Inflammatory macrophage treated with lipopolysaccharide for 4 hours (primary cell): ENCODE measurements at regions not wholly inside any gene's neighbourhood (a gene's known extent, or its start where the extent isn't known, plus 50 kb on each side); places are given as distances from the start of the nearest gene placed in this dataset.
A peak's percentile ranks its signal among the peaks of the same experiment; 100 is the strongest.
"Not testable (repeated sequence)": the region's sequence is repeated elsewhere in the genome, so short reads cannot be mapped to it uniquely, and the experiment has no call there.

ENCODE experiments used
- DNase-seq: peaks from one replicate; pipeline ENCODE4 v3.0.0-alpha.2; 2020

DNA sequence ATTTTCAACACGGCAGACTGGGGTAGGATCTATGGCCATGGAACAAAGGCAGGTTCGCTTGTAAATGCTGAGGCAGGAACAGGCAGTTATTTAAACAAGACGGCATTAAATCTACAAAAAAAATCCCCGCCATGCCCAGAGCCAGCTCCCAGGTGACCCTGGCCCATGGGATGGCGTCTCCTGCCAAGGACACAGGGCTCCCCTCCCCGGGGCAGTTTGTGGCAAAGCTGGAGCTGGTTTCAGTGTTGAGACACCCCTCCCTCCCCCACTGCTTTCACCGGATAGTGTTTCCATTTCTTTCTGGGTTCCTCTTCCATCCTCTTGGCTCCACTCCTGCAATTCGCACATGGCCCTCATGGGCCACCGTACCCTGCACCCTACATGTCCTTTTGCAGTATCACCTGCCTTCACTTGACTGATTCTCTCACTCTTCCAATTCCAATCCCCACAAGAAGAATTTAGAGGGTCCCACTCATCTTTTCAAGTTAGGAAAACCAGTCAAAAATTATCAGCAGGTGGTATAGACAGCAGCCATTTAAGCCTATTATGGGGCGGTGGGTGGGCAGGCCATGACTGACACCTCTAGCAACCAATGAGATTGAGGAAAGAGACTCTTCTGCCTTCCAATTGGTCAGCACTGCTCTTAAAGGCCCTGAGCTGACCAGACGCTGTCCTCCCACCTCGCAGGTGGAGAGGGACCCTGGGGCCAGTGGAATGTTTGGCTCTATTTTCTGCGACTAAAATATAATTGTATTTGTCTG, 52.0 kb downstream of the OLIG1 start:
- DNase-seq = no peak

DNA sequence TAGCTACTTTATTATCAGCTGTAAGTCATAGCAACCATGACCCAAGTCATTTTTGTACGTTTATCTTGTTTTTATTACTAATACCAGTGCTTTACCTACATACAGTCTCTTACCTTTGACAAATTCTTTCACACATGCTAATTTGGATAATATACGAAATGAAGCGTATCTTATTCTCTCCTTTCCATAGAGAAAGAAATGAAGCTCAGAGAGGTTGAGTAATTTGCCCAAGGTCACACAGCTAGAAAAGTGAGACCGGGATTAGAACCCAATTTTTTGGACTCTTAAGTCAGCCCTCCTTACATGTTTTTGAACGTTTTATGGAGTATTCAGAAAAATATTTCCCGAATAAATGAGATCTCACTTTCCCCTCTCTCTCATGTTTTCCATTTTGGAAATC, 52.6 kb downstream of the OLIG1 start:
- DNase-seq = no peak

DNA sequence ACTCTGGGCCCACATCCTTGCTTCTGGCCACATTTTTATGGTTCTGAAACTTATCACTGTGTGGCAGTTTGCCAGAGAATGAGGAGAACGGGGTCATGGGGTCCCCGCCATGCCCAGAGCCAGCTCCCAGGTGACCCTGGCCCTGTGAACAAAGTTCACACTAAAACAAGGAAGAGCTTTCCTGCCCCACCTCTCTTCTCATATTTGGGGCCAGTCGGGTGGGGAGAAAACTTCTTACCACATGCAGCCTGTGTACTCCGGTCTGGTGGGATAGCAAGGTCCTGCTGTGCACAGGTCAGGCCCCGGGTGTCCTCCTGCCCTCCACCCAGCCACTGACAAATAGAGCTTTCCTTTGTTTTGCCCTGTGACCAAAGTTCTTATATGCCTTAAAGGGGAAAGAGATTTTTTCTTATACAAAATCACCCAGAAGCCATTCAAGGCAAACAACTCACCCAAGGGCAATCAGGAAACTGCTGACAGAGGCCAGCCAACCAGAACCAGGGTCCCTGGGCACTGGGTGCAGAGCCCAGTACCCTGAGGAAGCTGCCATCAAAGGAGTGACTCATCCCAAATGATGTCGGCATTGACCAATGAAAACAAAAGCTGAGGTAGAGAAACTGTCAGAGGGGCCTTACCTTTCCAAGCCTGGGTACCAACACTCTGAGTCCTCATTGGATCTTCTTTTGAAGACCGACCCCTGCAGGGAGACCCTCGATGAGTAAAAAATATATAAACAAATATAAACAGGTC, 53.6 kb downstream of the OLIG1 start:
- DNase-seq = no peak

DNA sequence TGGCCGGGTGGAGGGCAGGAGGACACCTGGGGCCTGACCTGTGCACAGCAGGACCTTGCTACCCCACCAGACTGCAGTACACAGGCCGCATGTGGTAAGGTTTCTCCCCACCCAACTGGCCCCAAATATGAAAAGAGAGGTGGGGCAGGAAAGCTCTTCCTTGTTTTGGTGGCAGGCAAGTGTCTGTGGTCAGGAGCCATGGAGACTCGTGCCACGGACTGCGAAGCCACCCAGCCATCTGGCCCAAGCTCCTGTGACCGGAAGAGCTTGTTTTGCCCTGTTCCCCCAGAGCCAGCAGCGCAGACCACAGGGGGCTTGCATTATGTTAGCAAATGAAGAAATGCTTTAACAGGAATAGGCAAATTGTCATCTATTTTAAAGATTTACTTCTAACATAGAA, 54.9 kb downstream of the OLIG1 start:
- no peak for DNase-seq

DNA sequence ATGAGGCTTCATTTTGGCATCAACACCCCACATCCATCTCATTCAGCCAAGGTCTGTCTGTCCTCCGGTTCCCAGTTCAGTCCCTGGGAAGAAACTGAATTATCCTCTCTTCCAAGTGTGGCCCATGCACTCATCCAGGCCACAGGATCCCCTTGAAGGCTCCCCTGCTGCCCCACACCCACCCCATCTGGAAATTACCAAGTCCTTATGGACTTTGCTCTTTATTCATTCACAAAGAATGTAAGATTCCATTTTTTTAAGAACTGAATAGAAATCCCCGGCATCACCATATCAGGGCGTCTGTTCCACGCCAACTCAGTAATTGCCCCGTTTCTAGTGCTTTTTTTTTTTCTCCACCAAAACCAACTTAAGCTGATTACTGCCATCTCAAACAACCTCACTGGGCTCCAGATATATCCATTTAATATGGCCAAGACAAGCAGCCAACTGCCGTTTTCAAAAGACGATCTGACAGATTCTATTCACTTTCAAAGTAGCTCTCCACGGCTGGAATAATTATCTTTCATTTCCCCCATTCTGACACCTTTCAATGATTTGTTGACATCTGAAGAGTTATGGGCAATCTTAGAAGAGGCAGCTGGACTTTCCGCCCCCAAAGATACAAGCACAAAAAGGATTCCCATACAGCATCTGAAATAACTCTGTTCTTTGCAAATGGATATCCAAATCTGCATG, 55.9 kb downstream of the OLIG1 start:
- no peak for DNase-seq

DNA sequence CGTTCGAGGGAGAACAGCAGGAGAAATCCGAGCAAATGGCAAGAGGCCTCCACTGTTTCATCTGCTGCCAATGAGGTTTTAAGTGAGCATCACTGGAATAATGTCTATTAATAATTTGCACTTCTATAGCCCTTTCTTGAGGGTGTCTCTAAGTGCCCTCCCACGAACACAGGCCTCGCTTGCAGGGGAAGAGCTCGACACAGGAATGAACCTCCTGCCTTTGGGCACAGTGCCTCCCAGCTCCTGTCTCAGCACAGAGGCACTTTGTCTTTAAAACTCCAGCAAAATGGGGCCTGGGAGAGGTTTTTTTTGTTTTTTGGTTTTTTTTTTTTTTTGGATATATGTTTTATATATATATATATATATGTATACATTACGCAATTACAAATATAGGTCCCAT, 56.6 kb downstream of the OLIG1 start:
- DNase-seq = no peak

DNA sequence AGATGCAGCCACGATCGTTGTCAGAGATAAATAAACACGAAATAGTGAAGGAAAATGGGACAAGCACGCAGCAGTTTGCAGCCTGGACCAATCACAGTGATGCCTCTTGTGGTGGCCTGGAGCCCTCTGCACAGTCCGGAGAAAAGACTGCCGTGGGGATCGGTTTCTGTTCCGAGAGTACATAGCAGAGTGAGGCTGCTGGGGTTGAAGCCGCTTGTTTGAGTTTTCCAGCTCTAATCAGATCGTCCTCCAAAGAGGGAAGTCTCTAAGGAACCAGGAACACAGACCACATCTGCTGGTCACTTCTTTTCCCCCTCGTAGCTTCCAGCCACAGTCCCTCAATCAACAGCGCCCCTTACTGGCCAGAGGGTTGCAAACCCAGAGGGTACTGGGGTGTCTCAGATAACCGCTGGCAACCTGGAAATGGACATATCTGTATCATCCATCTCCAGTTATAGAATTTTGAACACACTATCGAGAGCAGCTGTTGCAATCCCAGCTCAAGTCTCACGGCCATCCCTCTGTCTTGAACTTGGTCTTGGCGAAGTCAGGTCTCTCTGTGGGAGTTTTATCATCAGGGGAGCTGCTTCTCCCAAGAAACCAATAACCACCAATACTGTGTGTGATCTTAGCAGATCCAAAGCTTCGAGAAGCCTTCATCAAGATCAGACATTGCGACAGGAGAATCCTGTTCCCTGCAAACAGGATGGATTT, 57.4 kb downstream of the OLIG1 start:
- DNase-seq = peak; percentile 81

DNA sequence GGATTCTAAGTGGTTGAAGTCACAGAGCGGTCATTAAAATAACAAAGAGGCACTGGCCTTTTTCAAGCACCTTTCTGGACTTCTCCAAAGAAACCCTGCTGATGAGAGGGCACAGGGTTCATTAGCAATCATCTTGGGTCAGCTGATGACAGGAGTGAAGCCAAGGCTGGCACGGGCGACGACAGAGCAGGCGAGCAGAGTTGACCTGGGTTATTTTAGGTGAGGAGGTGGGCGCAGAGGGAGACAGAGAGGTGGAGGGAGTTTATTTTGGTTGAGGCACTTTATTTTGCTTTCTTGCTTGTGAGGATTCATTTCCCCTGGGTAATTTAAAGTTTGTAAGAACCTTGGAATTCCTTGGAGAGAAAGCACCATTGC, 57.9 kb downstream of the OLIG1 start:
- no peak for DNase-seq

DNA sequence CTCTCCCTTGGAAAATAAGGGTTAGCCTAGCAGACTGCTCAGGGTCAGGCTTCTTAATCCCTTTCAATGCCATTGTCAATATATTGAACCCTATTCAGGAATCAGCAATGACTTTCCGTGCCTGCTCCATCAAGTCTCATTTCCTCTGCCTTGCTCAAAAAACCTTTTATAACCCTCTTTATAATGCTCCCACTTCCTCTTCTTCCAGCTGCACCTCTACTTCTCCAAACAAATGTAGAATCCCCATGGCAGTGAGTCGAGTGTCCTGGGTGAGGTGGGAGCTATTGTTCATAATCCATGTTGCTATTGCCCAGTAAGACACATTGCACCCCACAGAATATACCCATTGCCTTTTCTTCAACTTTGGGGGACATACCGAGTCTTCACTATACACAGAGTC, 58.6 kb downstream of the OLIG1 start:
- DNase-seq = no peak

DNA sequence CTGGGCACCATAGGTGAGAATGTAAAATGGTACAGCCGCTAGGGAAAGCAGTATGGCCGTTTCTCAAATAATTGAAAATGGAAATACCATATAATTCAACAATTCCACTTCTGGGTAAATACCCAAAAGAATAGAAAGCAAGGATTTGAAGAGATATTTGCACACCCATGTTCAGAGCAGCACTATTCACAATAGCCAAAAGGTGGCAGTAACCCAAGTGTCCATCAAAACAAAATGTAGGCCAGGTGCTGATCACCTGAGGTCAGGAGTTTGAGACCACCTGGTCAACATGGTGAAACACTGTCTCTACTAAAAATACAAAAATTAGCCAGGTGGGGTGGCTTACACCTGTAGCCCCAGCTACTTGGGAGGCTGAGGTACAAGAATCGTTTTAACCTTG, 62.1 kb downstream of the OLIG1 start:
- no peak for DNase-seq

DNA sequence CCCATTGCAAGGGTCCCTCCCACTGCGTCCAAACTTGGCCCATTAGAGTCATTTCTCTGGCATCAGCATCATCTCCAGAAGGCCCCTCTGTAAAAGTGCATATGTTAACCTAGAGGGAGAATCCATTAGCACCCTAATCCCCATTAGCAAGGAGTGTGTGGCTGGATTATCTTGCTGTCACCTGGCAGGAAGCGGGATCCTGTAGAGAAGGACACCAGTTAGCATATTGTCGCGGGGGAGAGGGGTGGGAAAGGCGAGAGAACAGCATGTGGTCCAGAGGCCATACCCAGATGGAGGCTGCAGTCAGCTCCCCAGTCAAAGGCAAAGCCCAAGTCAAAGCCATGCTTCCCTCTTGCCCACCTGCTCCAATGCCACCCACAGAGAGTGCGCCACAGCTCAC, 64.0 kb downstream of the OLIG1 start:
- no peak for DNase-seq

DNA sequence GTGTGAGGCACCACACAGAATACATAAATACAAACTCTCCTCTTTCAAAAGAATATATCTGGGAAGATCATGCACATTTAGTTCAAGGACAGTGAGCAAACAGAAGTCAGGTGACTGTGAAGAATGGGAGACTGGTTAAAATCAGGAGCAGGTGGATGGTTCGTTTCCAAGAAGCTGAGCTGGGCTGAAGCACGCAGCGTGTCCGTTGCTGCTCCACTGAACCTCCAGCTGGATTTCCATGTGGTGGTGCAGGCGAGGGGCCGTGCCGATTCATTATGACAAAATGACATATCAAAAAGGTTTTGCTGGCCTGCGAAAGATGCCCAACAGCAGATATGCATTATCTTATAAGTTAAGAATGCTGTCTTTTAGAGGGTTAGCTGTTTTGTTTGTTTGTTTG, 66.0 kb downstream of the OLIG1 start:
- DNase-seq = no peak

DNA sequence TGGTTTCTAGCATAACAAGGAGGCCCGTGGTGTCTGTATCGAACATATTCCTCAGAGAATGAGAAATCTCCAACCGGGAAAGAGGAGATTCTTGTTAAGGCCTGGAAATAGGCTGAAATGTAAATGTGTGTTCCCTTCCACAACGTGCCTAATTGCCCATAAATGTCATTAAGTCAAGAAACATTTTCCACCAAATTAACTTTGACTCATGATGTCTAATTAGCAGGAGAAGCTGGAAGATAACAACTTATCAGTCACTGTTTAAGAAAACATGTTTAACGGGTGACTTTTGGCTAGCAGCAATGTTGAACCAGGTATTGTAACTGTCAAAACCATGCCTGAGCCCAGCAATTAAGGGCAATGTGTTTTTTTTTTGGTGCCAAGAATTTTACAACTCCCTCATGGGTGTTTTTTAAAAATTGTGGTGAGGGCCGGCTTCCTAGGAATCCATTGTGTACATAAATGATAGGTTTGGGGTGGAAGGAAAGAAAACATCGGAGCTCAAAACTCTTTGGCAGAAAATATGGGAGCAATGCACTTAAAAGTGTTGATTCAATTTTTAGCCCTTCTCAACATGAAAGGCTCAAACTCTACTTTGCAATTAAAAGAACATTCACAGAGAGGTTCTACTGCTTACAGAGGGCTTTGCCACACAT, 67.0 kb downstream of the OLIG1 start:
- DNase-seq = no peak

DNA sequence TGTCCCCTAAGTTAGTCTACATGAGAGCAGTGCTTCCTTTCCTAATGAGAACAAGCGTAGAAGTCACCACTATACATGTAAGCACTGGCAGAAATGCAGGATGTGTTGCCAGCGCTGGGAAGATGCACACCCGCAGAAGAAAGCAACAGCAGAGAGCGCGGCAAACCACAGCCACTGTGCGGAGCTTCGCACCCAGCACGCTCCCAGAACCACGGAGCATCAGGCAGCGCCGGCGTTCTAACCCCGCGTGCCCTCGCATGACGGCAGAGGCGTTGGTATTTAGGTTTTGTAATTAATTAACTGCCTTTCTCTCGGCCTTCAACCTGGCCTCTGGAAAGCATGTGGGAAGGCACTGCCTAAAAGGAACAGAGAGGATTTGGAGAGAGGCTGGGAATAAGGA, 69.1 kb downstream of the OLIG1 start:
- DNase-seq = no peak

DNA sequence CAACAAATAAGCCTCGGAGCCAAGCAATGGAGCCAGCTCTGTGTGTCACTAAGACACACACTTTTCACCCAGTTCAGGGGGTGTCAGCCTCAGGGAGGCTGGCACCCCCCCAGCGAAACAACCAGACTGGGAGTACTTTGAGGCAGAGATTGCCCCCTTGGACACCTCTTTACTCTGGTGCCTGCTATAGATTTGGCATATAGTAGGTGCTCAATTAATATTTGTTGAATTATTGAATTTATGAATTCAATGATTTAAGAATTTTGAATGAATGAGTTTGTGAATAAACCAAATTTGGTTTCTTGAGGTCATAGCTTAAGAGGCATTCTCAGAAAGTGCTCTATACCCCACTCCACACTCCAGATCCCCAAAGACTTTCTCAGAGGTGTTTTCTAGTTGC, 70.3 kb downstream of the OLIG1 start:
- DNase-seq = no peak

DNA sequence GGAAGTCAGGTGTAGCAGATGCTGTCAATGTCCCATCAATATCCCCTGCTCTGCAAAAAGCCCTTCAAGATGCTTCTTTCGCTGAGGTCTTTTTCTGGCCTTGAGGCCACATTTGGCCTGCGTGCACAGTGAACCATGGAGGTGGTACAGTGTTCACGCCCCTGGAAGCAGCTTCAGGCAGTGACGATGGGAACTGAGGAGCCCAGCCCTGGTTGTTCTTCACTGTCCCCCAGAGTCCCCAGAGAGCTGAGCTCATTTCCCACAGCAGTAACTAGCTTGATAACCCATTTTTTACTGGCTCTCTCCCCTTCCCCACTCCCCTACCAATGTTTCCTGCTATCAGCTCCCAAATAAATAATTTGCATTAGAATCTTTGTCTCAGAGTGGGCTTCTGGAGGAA, 76.5 kb downstream of the OLIG1 start:
- no peak for DNase-seq

DNA sequence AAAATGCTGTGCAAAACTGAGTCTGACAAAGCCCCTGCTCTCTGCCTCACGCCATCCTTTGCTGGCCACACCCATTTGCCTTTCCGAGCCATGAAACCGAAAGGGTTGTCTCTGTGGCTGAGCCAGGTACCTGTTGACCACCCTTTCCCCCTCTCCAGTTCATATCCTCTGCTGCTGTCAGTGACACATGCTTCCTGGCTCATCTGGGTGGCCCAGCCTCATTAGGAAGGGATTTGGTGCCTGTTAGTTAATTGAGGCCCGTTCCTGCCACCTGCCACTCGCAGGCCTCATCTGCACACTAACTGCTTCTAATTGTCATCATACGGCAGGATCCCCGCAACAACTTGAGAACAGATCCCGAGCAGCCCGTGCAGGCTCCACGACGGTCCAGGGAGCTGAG, 79.2 kb downstream of the OLIG1 start:
- DNase-seq = no peak

DNA sequence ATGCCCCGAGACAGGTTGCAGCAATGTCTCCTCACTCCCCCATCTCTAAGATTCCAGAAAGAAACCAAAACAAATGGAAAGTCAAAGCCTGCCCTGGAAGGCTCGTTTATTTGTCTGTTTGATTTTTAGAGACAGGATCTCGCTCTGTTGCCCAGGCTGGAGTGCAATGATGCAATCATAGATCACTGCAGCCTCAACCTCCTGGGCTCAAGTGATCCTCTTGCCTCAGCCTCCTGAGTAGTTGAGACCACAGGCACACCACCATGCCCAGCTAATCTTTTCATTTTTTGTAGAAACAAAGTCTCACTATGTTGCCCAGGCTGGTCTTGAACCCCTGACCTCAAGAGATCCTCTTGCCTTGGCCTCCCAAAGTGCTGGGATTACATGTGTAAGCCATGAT, 78.8 kb upstream of the IFNAR2 start:
- DNase-seq = not testable (repeated sequence)

DNA sequence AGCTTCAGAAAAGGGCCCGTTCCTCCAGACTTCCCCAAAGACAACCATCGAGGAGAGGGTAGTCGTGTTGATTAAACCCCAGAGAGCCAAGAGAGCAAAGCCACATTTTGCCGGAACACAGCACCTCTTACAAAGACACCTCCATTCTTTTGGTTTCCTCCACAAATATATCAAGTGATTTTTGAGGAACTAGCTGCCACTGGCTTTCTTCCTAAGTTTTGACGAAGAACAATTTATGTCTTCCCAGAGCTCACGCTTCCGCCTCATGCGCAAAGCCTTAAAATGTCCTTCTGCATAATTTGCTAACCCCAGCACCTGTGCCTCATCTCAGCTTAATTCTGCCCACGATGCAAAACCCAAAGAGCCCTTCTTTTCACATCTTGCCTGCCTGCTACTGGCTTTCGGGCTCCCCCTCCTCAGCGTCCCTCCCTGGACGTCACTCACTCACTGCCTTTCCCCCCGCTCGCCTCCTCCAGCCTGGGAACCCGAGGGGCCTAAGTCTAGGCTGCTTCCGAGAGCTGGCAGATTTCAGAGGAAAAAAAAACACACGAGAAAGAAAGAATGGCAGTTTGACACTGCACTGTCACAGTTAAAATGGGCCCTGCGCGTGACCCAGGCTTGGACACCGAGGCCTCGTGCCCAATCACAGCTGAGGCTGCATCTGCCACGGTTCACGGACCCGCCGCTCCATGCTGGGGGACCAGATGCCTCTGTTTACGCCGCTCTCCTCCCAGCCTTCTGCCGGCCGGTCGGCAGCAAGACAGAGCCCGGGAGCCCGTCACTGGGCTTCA, 77.6 kb upstream of the IFNAR2 start:
- DNase-seq = peak; percentile 22

DNA sequence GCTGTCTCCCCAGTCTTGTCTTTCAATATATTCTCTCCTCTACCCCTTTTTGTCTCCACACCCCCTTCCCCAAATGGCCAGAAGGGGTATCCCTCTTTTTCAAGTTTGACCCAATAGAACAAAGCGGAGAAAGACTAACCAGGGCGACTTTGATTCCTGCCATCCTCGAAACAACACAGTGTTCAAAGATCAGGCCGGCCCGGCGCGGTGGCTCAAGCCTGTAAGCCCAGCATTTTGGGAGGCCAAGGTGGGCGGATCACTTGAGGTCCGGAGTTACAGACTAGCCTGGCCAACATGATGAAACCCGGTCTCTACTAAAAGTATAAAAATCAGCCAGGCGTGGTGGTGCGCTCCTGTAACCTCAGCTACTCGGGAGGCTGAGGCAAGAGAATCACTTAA, 77.0 kb upstream of the IFNAR2 start:
- DNase-seq = no peak

DNA sequence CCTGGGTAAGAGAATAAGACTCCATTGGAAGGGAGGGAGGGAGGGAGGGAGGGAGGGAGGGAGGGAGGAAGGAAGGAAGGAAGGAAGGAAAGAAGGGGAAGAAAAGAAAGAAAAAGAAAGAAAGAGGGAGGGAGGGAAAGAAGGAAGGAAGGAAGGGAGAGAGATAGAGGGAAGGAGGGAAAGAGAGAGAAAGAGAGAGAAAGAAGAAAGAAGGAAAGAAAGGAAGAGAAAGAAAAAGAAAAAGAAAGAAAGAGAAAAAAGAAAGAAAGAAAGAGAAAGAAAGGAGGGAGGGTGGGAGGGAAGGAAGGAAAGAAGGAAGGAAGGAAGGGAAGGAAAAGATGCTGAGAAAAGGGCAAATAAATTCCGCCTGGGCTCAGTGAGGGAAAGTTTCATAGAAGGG, 74.7 kb upstream of the IFNAR2 start:
- DNase-seq = no peak

DNA sequence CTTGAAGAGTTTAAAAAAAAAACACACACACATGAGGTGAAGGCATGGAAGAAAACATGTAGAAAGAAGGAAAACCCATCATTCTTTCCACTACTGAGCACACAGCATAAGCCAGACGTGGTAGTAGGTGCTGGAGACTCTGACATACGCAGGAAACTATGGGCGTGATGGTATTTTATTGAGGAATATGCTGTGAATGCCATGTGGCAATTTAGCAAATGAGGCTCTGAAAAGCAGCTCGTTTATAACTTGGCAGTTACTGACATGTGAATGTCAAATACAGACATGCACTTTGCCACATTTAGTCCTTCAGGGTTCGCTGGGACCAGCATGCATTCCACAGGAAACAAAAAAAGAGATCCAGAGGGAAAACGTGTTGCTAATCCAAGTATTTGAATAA, 74.3 kb upstream of the IFNAR2 start:
- DNase-seq = no peak
